Lower lobe of right lung (tissue), 2 donors: ENCODE measurements at regions not wholly inside any gene's neighbourhood (a gene's known extent, or its start where the extent isn't known, plus 50 kb on each side); places are given as distances from the start of the nearest gene placed in this dataset.
"Not testable (repeated sequence)": the region's sequence is repeated elsewhere in the genome, so short reads cannot be mapped to it uniquely, and the experiment has no call there.

Experiments used
- ATAC-seq, 2 donors: fragments of 200-7000 bp; cut with Tn5 transposase; one replicate each; pipeline ENCODE4 v1.9.1; 2020 to 2022; ENCODE audit warnings: mild to moderate bottlenecking in 2 of 2, moderate library complexity in 2 of 2
- DNase-seq: peaks from one replicate; pipeline ENCODE4 v3.0.0-alpha.2; 2020
- H3K27ac ChIP-seq: fragments of 200-600 bp; one replicate; pipeline ENCODE4 v1.8.0; 2022
- H3K27me3 ChIP-seq: fragments of 200-600 bp; one replicate; pipeline ENCODE4 v1.8.0; 2022; ENCODE audit warnings: low read depth
- H3K36me3 ChIP-seq: fragments of 200-600 bp; one replicate; pipeline ENCODE4 v1.8.0; 2022; ENCODE audit warnings: mild to moderate bottlenecking
- H3K4me1 ChIP-seq: fragments of 200-600 bp; one replicate; pipeline ENCODE4 v1.8.0; 2022
- H3K4me3 ChIP-seq: fragments of 200-600 bp; one replicate; pipeline ENCODE4 v1.8.0; 2022; ENCODE audit warnings: mild to moderate bottlenecking
- H3K9me3 ChIP-seq: fragments of 200-600 bp; one replicate; pipeline ENCODE4 v1.8.0; 2022
- CTCF ChIP-seq: fragments of 200-600 bp; IDR thresholded peaks from one replicate; pipeline ENCODE4 v1.8.0; 2022; ENCODE audit warnings: antibody characterized with exemption, mild to moderate bottlenecking
- intact Hi-C: fragments of 100-400 bp; cut with DNase I; formaldehyde crosslinking; loops from one replicate; pipeline ENCODE4 v1.11.0; 2022
- donor health status: DM: no; HTN: yes; CAD: no; lungs with severe emphysema.

- H3K9me3 ChIP-seq = no peaks in the 10 kb centered on the region
- TF ChIP-seq CTCF = no peak
- DNase-seq = no peak
- ATAC-seq = no peak
- no peaks in the 10 kb centered on the region for H3K27me3 ChIP-seq
- intact Hi-C loops = no loop called here
- no peak overlapping the region for H3K4me3 ChIP-seq
- no peak overlapping the region for H3K27ac ChIP-seq
- no peaks in the 10 kb centered on the region for H3K36me3 ChIP-seq
- no peaks in the 10 kb centered on the region for H3K4me1 ChIP-seq
These were observed 121.0 kb upstream of the NR3C1 start for GRCh38 chr5:143524338-143524945.

GRCh38 chr5:143521846-143522400 lies 118.4 kb upstream of the NR3C1 start:
- H3K4me1 ChIP-seq = no peaks in the 10 kb centered on the region
- DNase-seq (no peak), ATAC-seq (no peak)
- H3K9me3 ChIP-seq = no peaks in the 10 kb centered on the region
- intact Hi-C loops = no loop called here
- no peak for TF ChIP-seq CTCF
- H3K4me3 ChIP-seq = no peak overlapping the region
- H3K36me3 ChIP-seq = no peaks in the 10 kb centered on the region
- H3K27ac ChIP-seq = no peak overlapping the region
- H3K27me3 ChIP-seq = no peaks in the 10 kb centered on the region

GRCh38 chr5:143521141-143521540 lies 117.7 kb upstream of the NR3C1 start:
- no peak overlapping the region for H3K27ac ChIP-seq
- intact Hi-C loops = no loop called here
- TF ChIP-seq CTCF = no peak
- ATAC-seq (no peak), DNase-seq (no peak)
- H3K4me3 ChIP-seq = no peak overlapping the region
- no peaks in the 10 kb centered on the region for H3K9me3 ChIP-seq
- H3K27me3 ChIP-seq = no peaks in the 10 kb centered on the region
- H3K4me1 ChIP-seq = no peaks in the 10 kb centered on the region
- H3K36me3 ChIP-seq = no peaks in the 10 kb centered on the region

GRCh38 chr5:143519215-143519614 lies 115.7 kb upstream of the NR3C1 start:
- H3K27ac ChIP-seq, H3K27me3 ChIP-seq, H3K9me3 ChIP-seq, DNase-seq, ATAC-seq, H3K4me3 ChIP-seq, H3K36me3 ChIP-seq, intact Hi-C loops, H3K4me1 ChIP-seq: not testable (repeated sequence)

GRCh38 chr5:143517824-143518223 lies 114.3 kb upstream of the NR3C1 start:
- H3K4me1 ChIP-seq, H3K9me3 ChIP-seq, intact Hi-C loops, H3K4me3 ChIP-seq, H3K27ac ChIP-seq, H3K36me3 ChIP-seq, DNase-seq, H3K27me3 ChIP-seq, ATAC-seq: not testable (repeated sequence)

GRCh38 chr5:143516249-143516648 lies 112.8 kb upstream of the NR3C1 start:
- Histone ChIP-seq H3K4me1 (no peaks in the 10 kb centered on the region), H3K27me3 (no peaks in the 10 kb centered on the region), H3K27ac (no peak overlapping the region), H3K4me3 (no peak overlapping the region), H3K9me3 (no peaks in the 10 kb centered on the region), H3K36me3 (no peaks in the 10 kb centered on the region)
- intact Hi-C loops = no loop called here
- DNase-seq (no peak), ATAC-seq (no peak)
- TF ChIP-seq CTCF = no peak
